Mucosa of descending colon (tissue), 3 donors: ENCODE measurements at regions not wholly inside any gene's neighbourhood (a gene's known extent, or its start where the extent isn't known, plus 50 kb on each side); places are given as distances from the start of the nearest gene placed in this dataset.

Experiments used
- ATAC-seq: fragments of 200-7000 bp; cut with Tn5 transposase; one replicate; pipeline ENCODE4 v1.9.1; 2020; ENCODE audit warnings: mild to moderate bottlenecking, moderate library complexity
- DNase-seq, 3 donors: peaks; one replicate each; pipeline ENCODE4 v3.0.0-alpha.2; 2020
- H3K36me3 ChIP-seq: fragments of 200-600 bp; one replicate; pipeline ENCODE4 v1.8.0; 2021; ENCODE audit warnings: low read depth, mild to moderate bottlenecking
- H3K4me1 ChIP-seq: fragments of 200-600 bp; one replicate; pipeline ENCODE4 v1.8.0; 2021; ENCODE audit warnings: low read depth, mild to moderate bottlenecking
- H3K4me3 ChIP-seq: fragments of 200-600 bp; one replicate; pipeline ENCODE4 v1.8.0; 2021; ENCODE audit warnings: mild to moderate bottlenecking
- H3K9me3 ChIP-seq: fragments of 200-600 bp; one replicate; pipeline ENCODE4 v1.8.0; 2021; ENCODE audit warnings: mild to moderate bottlenecking
- intact Hi-C, 2 donors: fragments of 100-400 bp; cut with DNase I in 1 of 2; cut with micrococcal nuclease in 1 of 2; formaldehyde crosslinking; loops; one replicate each; pipeline versions ENCODE4 v1.11.0 to v1.11.1; 2022; cut with DNase I, micrococcal nuclease
- TF ChIP-seq, protein P1 (sequence below): fragments of 200-600 bp; IDR thresholded peaks from one replicate; pipeline ENCODE4 v1.8.0; 2022; ENCODE audit warnings: antibody characterized with exemption, mild to moderate bottlenecking
- donor health status: DM: no; HTN: no; CAD: no; lungs with moderate emphysema.
- donor health status: DM: no; HTN: no; CAD: no.
- donor health status: DM: no; HTN: yes; CAD: no.

DNA sequence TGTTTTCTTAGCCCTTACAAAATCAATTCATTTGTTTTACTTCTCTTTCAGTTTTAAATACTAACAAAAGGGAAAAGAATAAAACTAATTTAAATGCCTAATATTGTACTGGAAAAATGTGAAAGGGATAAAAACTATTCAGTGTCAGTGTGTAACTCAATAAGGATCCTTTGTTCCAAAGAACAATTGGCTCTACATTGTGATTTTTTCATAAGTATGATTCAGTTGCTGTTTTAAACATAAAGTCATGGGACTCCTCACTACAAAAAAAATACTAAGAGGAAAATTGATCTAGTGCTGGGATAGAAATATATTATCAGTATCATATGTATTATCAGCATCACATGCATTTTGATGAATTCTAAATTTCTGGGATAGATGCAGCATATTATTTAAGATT is 199.4 kb upstream of the TRAM1L1 start:
- H3K4me1 ChIP-seq: no peaks in the 10 kb centered on the region
- H3K4me3 ChIP-seq: no peak overlapping the region
- ATAC-seq (no peak), DNase-seq (no peak)
- H3K9me3 ChIP-seq: no peaks in the 10 kb centered on the region
- TF ChIP-seq, protein P1, sequence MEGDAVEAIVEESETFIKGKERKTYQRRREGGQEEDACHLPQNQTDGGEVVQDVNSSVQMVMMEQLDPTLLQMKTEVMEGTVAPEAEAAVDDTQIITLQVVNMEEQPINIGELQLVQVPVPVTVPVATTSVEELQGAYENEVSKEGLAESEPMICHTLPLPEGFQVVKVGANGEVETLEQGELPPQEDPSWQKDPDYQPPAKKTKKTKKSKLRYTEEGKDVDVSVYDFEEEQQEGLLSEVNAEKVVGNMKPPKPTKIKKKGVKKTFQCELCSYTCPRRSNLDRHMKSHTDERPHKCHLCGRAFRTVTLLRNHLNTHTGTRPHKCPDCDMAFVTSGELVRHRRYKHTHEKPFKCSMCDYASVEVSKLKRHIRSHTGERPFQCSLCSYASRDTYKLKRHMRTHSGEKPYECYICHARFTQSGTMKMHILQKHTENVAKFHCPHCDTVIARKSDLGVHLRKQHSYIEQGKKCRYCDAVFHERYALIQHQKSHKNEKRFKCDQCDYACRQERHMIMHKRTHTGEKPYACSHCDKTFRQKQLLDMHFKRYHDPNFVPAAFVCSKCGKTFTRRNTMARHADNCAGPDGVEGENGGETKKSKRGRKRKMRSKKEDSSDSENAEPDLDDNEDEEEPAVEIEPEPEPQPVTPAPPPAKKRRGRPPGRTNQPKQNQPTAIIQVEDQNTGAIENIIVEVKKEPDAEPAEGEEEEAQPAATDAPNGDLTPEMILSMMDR: no peak
- H3K36me3 ChIP-seq: no peaks in the 10 kb centered on the region
- intact Hi-C loops: no loop called here

GRCh38 chr4:117293784-117294183 is 208.4 kb upstream of the TRAM1L1 start:
- no peaks in the 10 kb centered on the region for H3K9me3 ChIP-seq
- ATAC-seq (no peak), DNase-seq (no peak)
- TF ChIP-seq, protein P1: no peak
- H3K4me1 ChIP-seq: no peaks in the 10 kb centered on the region
- intact Hi-C loops: no loop called here
- no peak overlapping the region for H3K4me3 ChIP-seq
- no peaks in the 10 kb centered on the region for H3K36me3 ChIP-seq

GRCh38 chr4:117302226-117302625 is 216.8 kb upstream of the TRAM1L1 start:
- intact Hi-C loops: no loop called here
- Histone ChIP-seq H3K36me3 (no peaks in the 10 kb centered on the region), H3K4me1 (no peaks in the 10 kb centered on the region), H3K9me3 (no peaks in the 10 kb centered on the region), H3K4me3 (no peak overlapping the region)
- ATAC-seq: no peak
- TF ChIP-seq, protein P1: no peak
- no peak for DNase-seq

GRCh38 chr4:117311215-117311614 is 225.8 kb upstream of the TRAM1L1 start:
- H3K4me3 ChIP-seq: no peak overlapping the region
- intact Hi-C loops: no loop called here
- H3K36me3 ChIP-seq: no peaks in the 10 kb centered on the region
- H3K9me3 ChIP-seq: no peaks in the 10 kb centered on the region
- TF ChIP-seq, protein P1: no peak
- DNase-seq: no peak
- H3K4me1 ChIP-seq: no peaks in the 10 kb centered on the region
- no peak for ATAC-seq

- Histone ChIP-seq H3K4me1 (no peaks in the 10 kb centered on the region), H3K36me3 (no peaks in the 10 kb centered on the region), H3K4me3 (no peak overlapping the region), H3K9me3 (no peaks in the 10 kb centered on the region)
- no peak for DNase-seq
- intact Hi-C loops: no loop called here
- TF ChIP-seq, protein P1: no peak
- no peak for ATAC-seq
Measured at GRCh38 chr4:117311989-117312388, 226.6 kb upstream of the TRAM1L1 start.

- DNase-seq (no peak), ATAC-seq (peak; percentile 64)
- H3K36me3 ChIP-seq: no peaks in the 10 kb centered on the region
- H3K4me3 ChIP-seq: no peak overlapping the region
- TF ChIP-seq, protein P1: no peak
- H3K9me3 ChIP-seq: no peaks in the 10 kb centered on the region
- intact Hi-C loops: no loop called here
- H3K4me1 ChIP-seq: no peaks in the 10 kb centered on the region
Measured at GRCh38 chr4:117324851-117325491, 239.6 kb upstream of the TRAM1L1 start.
